ENCODE measurements at regions not wholly inside any gene's neighbourhood (a gene's known extent, or its start where the extent isn't known, plus 50 kb on each side); places are given as distances from the start of the nearest gene placed in this dataset.
"Not testable (repeated sequence)": the region's sequence is repeated elsewhere in the genome, so short reads cannot be mapped to it uniquely, and the experiment has no call there.

DNA sequence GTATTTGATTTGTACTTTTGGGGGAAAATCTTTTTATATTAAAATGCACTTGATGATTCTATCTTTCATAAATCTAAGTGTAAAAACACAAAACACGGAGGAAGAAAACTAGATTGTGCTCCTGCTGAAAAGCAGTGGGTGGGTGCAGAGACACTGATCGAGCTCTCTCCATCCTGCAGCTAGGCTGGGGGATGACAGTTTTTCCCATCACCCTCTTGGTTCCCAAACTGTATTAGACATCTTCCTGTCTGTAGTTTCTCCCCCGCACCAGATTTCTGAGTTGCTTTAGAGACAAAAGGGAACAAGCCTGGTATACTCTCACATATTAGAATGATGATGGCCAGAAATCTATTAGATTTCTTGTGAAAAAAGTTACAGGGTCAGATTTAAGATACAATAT is 99.6 kb downstream of the FAM114A2 start:
- Histone ChIP-seq H3K4me3 (no peak overlapping the region), H3K4me1 (no peaks in the 10 kb centered on the region), H3K36me3 (no peaks in the 10 kb centered on the region), H3K27me3 (no peaks in the 10 kb centered on the region), H3K27ac (no peak overlapping the region), H3K9me3 (peaks cover 7 to 67% of the 10 kb centered on the region in 2 donors)
- DNase-seq (ENCODE audit: low spot score) = no peak
- TF ChIP-seq, protein P1, sequence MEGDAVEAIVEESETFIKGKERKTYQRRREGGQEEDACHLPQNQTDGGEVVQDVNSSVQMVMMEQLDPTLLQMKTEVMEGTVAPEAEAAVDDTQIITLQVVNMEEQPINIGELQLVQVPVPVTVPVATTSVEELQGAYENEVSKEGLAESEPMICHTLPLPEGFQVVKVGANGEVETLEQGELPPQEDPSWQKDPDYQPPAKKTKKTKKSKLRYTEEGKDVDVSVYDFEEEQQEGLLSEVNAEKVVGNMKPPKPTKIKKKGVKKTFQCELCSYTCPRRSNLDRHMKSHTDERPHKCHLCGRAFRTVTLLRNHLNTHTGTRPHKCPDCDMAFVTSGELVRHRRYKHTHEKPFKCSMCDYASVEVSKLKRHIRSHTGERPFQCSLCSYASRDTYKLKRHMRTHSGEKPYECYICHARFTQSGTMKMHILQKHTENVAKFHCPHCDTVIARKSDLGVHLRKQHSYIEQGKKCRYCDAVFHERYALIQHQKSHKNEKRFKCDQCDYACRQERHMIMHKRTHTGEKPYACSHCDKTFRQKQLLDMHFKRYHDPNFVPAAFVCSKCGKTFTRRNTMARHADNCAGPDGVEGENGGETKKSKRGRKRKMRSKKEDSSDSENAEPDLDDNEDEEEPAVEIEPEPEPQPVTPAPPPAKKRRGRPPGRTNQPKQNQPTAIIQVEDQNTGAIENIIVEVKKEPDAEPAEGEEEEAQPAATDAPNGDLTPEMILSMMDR (IDR thresholded peaks at IDR 0.05) = no peak

DNA sequence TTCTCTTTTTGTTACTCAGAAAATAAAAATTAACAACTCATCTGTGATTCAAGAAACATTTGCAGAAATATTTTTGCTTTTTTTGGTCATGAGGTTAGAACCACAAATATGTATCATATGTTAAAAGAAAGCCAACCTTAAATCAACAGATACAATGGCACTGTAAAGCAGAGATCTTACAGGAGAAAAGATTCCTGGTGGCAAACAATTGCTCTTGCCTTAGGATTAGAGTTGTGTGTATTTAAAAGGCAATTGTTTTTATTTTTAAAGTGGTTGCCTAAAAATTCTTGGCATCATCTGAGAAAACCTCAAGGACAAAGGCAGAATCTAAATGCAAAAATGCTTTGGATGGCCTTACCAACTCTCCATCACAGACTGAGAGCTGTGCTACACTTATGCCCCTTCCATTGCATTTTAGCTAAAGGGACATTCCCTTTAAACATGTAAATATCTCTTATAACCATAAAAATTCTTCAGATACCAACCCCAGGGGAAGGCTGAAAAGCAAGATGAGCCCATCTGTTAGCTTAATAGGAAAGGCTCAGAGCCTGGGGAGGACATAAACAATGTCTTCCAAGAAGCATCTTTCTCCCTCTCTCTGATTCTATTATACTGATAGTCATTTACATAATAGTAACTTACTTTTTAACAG is 100.4 kb downstream of the FAM114A2 start:
- Histone ChIP-seq H3K27ac (no peak overlapping the region), H3K27me3 (no peaks in the 10 kb centered on the region), H3K9me3 (peaks cover 7 to 70% of the 10 kb centered on the region in 2 donors), H3K4me1 (no peaks in the 10 kb centered on the region), H3K4me3 (no peak overlapping the region), H3K36me3 (no peaks in the 10 kb centered on the region)
- no peak for DNase-seq (ENCODE audit: low spot score)
- TF ChIP-seq, protein P1 (IDR thresholded peaks at IDR 0.05) = no peak

DNA sequence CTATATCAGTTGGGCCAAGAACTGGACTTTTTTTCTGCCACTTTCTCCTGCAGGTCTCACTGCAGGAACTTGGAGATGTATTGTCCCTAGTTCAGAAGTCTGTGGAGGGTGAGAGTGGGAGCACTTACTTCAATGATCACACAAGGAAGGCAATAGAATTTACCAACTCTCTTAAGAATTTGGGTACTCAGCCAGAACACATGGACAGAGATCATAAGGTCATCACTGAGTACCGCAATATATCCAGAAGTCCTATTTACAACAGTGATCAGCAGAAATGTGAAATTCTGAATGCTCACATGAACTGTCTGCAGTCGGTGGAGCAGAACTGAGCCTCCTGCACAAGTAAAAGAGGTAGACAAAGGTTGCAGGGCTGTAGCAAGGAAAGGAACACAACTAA is 101.0 kb downstream of the FAM114A2 start:
- Histone ChIP-seq H3K27ac (no peak overlapping the region), H3K4me1 (no peaks in the 10 kb centered on the region), H3K9me3 (peaks cover 7 to 68% of the 10 kb centered on the region in 2 donors), H3K27me3 (no peaks in the 10 kb centered on the region), H3K4me3 (no peak overlapping the region), H3K36me3 (no peaks in the 10 kb centered on the region)
- TF ChIP-seq, protein P1 (IDR thresholded peaks at IDR 0.05) = no peak
- no peak for DNase-seq (ENCODE audit: low spot score)

DNA sequence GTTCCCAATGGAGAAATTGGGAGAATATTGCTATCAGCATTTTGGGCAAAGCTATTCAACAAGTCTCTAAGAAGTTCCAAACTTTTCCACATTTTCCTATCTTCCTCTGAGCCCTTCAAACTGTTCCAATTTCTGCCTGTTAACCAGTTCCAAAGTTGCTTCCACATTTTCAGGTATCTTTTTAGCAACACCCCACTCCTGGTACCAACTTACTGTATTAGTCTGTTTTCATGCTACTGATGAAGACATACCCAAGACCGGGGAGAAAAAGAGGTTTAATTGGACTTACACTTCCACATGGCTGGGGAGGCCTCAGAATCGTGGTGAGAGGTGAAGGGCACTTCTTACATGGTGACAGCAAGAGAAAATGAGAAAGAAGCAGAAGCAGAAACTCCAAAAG is 103.6 kb downstream of the FAM114A2 start:
- not testable (repeated sequence) for H3K27me3 ChIP-seq; DNase-seq (ENCODE audit: low spot score); H3K27ac ChIP-seq; H3K4me3 ChIP-seq; H3K4me1 ChIP-seq; H3K36me3 ChIP-seq
- H3K9me3 ChIP-seq = peaks cover 0 to 44% of the 10 kb centered on the region in 2 donors

DNA sequence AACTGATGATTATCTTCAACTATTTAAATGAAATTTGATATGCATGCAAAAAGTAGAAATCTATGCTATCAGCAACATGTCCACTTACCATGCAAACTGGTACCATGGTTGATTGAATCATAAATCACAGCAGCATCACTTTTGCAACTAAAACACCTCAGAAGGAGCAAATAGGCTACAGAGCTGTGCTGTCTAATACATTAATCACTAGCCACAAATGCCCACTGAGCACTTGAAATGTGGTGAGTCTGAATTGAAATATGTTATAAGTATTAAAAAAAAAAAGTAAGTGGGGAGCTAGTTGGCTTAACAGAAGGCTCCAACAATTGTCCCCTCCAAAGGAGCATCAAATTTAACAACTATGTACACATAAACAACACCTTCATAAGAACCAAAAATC is 112.5 kb downstream of the FAM114A2 start:
- H3K4me3 ChIP-seq = no peak overlapping the region
- TF ChIP-seq, protein P1 (IDR thresholded peaks at IDR 0.05) = no peak
- H3K4me1 ChIP-seq = no peaks in the 10 kb centered on the region
- no peaks in the 10 kb centered on the region for H3K9me3 ChIP-seq
- H3K27ac ChIP-seq = no peak overlapping the region
- DNase-seq (ENCODE audit: low spot score) = no peak
- H3K36me3 ChIP-seq = no peaks in the 10 kb centered on the region
- H3K27me3 ChIP-seq = no peaks in the 10 kb centered on the region

DNA sequence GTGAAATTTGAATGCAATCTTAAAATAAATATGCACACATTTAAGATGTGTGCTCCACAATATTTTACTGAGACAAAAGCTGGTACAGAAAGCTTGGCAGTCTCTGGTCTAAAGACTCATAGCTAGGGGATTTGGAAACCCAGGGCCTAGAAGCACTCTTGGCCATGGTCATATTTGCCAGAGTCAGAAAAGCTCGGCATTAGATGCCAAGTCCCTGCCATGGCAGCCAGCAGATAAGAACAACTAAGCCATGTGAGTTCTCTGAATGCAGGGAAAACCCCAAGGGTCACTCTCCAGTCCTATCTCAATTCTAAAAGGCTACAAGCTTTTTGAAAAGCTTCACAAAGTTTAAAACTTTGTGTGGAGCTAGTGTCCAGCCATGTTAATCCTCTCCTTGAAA is 119.5 kb downstream of the FAM114A2 start:
- H3K36me3 ChIP-seq = no peaks in the 10 kb centered on the region
- no peaks in the 10 kb centered on the region for H3K9me3 ChIP-seq
- no peaks in the 10 kb centered on the region for H3K27me3 ChIP-seq
- TF ChIP-seq, protein P1 (IDR thresholded peaks at IDR 0.05) = no peak
- H3K4me3 ChIP-seq = no peak overlapping the region
- peaks cover 0 to 6% of the 10 kb centered on the region in 2 donors for H3K4me1 ChIP-seq
- H3K27ac ChIP-seq = no peak overlapping the region
- no peak for DNase-seq (ENCODE audit: low spot score)
